K562 (cell line): ENCODE measurements at regions not wholly inside any gene's neighbourhood (a gene's known extent, or its start where the extent isn't known, plus 50 kb on each side); places are given as distances from the start of the nearest gene placed in this dataset.

Experiments used
- ATAC-seq: fragments of 200-7000 bp; cut with Tn5 transposase; 3 replicates; pipeline ENCODE4 v1.9.1; 2020; ENCODE audit warnings: moderate library complexity
- BruUV-seq: library from RNA; stranded (reverse); fragments of 400-500 nt; replicated peaks from 2 replicates; lab custom pipeline; 2021; lab: Mats Ljungman, UMichigan
- CTCF ChIA-PET: fragments of 300-600 bp; formaldehyde crosslinking; extraction: SDS; loops from one replicate; lab custom pipeline; 2021; ENCODE audit warnings: low intra/inter-chr PET ratio; lab: Yijun Ruan, JAX
- POLR2A ChIA-PET: fragments of 300-600, 350-650 bp; sonication (Branson Sonifier 250); formaldehyde crosslinking; extraction: SDS; loops from one replicate; lab custom pipeline; 2021; ENCODE audit warnings: antibody characterized with exemption, inconsistent platforms; lab: Yijun Ruan, JAX
- DNase-seq, 4 experiments: peaks; one replicate each; pipeline versions ENCODE4 v3.0.0 to v3.0.0-alpha.2; 2011 to 2018; ENCODE audit warnings: low spot score in 3 of 4, mixed read lengths in 3 of 4; ENCODE audit errors: extremely low read depth in 1 of 4
- FAIRE-seq: peaks from 2 replicates; lab custom pipeline; 2011; peaks lifted over from hg19 to GRCh38; lab: Jason Lieb, UNC
- H2AFZ ChIP-seq: 2 replicates; pipeline ENCODE4 v1.6.0; 2011; ENCODE audit warnings: low read depth, low read length, control low read depth, inconsistent platforms
- H3K27ac ChIP-seq: fragments of 200-600 bp; 3 replicates; pipeline ENCODE4 v1.8.0; 2011; ENCODE audit warnings: low read depth, mild to moderate bottlenecking, control low read depth, inconsistent platforms, low read length, moderate library complexity, mixed read lengths; ENCODE audit errors: extremely low read depth
- H3K27me3 ChIP-seq, 2 experiments: fragments of 300-600 bp in 1 of 2; 2 replicates in 1 of 2; 3 replicates in 1 of 2; pipeline versions ENCODE4 v1.6.0 to v1.8.0; 2011; ENCODE audit warnings: inconsistent platforms in 2 of 2, low read length in 2 of 2, mild to moderate bottlenecking in 1 of 2, mixed read lengths in 1 of 2, moderate library complexity in 1 of 2; ENCODE audit not compliant: control insufficient read depth in 2 of 2, insufficient read depth in 2 of 2
- H3K36me3 ChIP-seq: fragments of 300-600 bp; 3 replicates; pipeline ENCODE4 v1.8.0; 2011; ENCODE audit warnings: mild to moderate bottlenecking, low read length, inconsistent platforms; ENCODE audit not compliant: control insufficient read depth, insufficient read depth
- H3K4me1 ChIP-seq, 2 experiments: fragments of 200-600 bp in 1 of 2; replicated peaks in 1 of 2; 2 replicates in 1 of 2; 3 replicates in 1 of 2; pipeline versions ENCODE4 v1.5.1 to v1.8.0; 2011; ENCODE audit warnings: inconsistent platforms in 2 of 2, low read length in 2 of 2, mild to moderate bottlenecking in 1 of 2, mixed read lengths in 1 of 2, moderate library complexity in 1 of 2; ENCODE audit not compliant: control insufficient read depth in 2 of 2, insufficient read depth in 2 of 2
- H3K4me2 ChIP-seq: 2 replicates; pipeline ENCODE4 v1.6.1; 2011; ENCODE audit warnings: low read length, control low read depth, inconsistent platforms, mixed read lengths; ENCODE audit not compliant: insufficient read depth
- H3K4me3 ChIP-seq: fragments of 200-600 bp; sonication (generic), shearing (Covaris generic); 2 replicates; pipeline ENCODE4 v1.5.1; 2016; ENCODE audit warnings: control low read depth, inconsistent platforms
- H3K79me2 ChIP-seq: fragments of 200-600 bp; 3 replicates; pipeline ENCODE4 v1.8.0; 2011; ENCODE audit warnings: low read length, inconsistent platforms; ENCODE audit not compliant: control insufficient read depth, insufficient read depth
- H3K9ac ChIP-seq, 2 experiments: 2 replicates each; pipeline versions ENCODE4 v1.6.0 to v1.6.1; 2011; ENCODE audit warnings: low read depth in 2 of 2, low read length in 2 of 2, control low read depth in 1 of 2, inconsistent platforms in 1 of 2, mild to moderate bottlenecking in 1 of 2, mixed read lengths in 1 of 2; ENCODE audit not compliant: insufficient read depth in 1 of 2
- H3K9me1 ChIP-seq: one replicate; pipeline ENCODE4 v1.6.0; 2011; ENCODE audit warnings: inconsistent platforms, mild to moderate bottlenecking, low read length, moderate library complexity; ENCODE audit not compliant: control insufficient read depth, insufficient read depth
- H3K9me3 ChIP-seq: replicated peaks from 2 replicates; pipeline ENCODE4 v1.5.1; 2011; ENCODE audit warnings: low read depth, low read length, inconsistent platforms; ENCODE audit not compliant: control insufficient read depth, insufficient read depth
- H4K20me1 ChIP-seq: replicated peaks from 2 replicates; pipeline ENCODE4 v1.6.1; 2011; ENCODE audit warnings: low read length, inconsistent platforms, mixed read lengths; ENCODE audit not compliant: control insufficient read depth, insufficient read depth
- CBFA2T2 ChIP-seq: fragments of 450-650 bp; conservative IDR thresholded peaks from 2 replicates; pipeline ENCODE4 v1.6.1; 2017; ENCODE audit warnings: mild to moderate bottlenecking
- CEBPB ChIP-seq: fragments of 450-650 bp; IDR thresholded peaks from 2 replicates; pipeline ENCODE4 v1.6.1; 2016; ENCODE audit warnings: missing genetic modification characterization, missing compliant biosample characterization
- MEIS2 ChIP-seq: fragments of 450-650 bp; IDR thresholded peaks from 2 replicates; pipeline ENCODE4 v1.6.1; 2014; ENCODE audit warnings: mild to moderate bottlenecking; ENCODE audit not compliant: partially characterized antibody
- RAD21 ChIP-seq, 2 experiments: fragments of 250-450 bp in 1 of 2; fragments of 450-650 bp in 1 of 2; sonication (Bioruptor Pico) in 1 of 2; formaldehyde crosslinking in 1 of 2; IDR thresholded peaks in 1 of 2; conservative IDR thresholded peaks in 1 of 2; 2 replicates each; pipeline versions ENCODE4 v1.4.0 to v1.8.0; 2020 to 2022; ENCODE audit warnings: mild to moderate bottlenecking in 2 of 2, moderate library complexity in 1 of 2
- ZBTB1 ChIP-seq: sonication (generic); formaldehyde crosslinking; IDR thresholded peaks from 2 replicates; pipeline ENCODE4 v1.8.1; 2023; ENCODE audit warnings: missing genetic modification reagents, low read depth, mild to moderate bottlenecking, borderline replicate concordance
- ZNF644 ChIP-seq: fragments of 200-800 bp; sonication (Bioruptor generic); IDR thresholded peaks from 2 replicates; pipeline ENCODE4 v1.6.1; 2016; ENCODE audit warnings: low read depth, missing genetic modification characterization, missing compliant biosample characterization
- ZNF75A ChIP-seq: fragments of 450-650 bp; formaldehyde crosslinking; IDR thresholded peaks from 2 replicates; pipeline ENCODE4 v1.4.0; 2020; ENCODE audit warnings: mild to moderate bottlenecking
- ZNF764 ChIP-seq: fragments of 250-450 bp; sonication (Bioruptor Pico); IDR thresholded peaks from 2 replicates; pipeline ENCODE4 v1.4.0; 2020; ENCODE audit warnings: low read depth, mild to moderate bottlenecking, moderate library complexity
- WGBS: fragments of 100-300 bp; shearing (Covaris generic); methylation state at CpG from one replicate; pipeline ENCODE4 v1.1.6; 2016; ENCODE audit warnings: low coverage, mixed read lengths; ENCODE audit not compliant: insufficient coverage; ENCODE audit errors: missing lambda C conversion rate; 5-methylcytosine and 5-hydroxymethylcytosine counted together
- in situ Hi-C: fragments of 300-500 bp; cut with MboI; formaldehyde crosslinking; loops from 4 replicates; pipeline ENCODE4 v1.15.0; 2018; ENCODE audit warnings: inconsistent platforms, mixed read lengths
- intact Hi-C: fragments of 100-400 bp; cut with micrococcal nuclease; formaldehyde crosslinking; loops from 2 replicates; pipeline ENCODE4 v1.14.2; 2022
- TF ChIP-seq, protein P1 (sequence below): fragments of 450-650 bp; IDR thresholded peaks from 2 replicates; pipeline ENCODE4 v1.6.1; 2018; ENCODE audit warnings: mild to moderate bottlenecking, low read depth; ENCODE audit not compliant: partially characterized antibody
- TF ChIP-seq, protein P2 (sequence below): sonication (generic); formaldehyde crosslinking; IDR thresholded peaks from 2 replicates; pipeline ENCODE4 v1.8.1; 2023; ENCODE audit warnings: mild to moderate bottlenecking, missing genetic modification reagents
- TF ChIP-seq, protein P3 (sequence below): IDR thresholded peaks from 3 replicates; pipeline ENCODE4 v1.6.1; 2011; ENCODE audit warnings: borderline replicate concordance, mild to moderate bottlenecking; ENCODE audit not compliant: insufficient read length, insufficient read depth

DNA sequence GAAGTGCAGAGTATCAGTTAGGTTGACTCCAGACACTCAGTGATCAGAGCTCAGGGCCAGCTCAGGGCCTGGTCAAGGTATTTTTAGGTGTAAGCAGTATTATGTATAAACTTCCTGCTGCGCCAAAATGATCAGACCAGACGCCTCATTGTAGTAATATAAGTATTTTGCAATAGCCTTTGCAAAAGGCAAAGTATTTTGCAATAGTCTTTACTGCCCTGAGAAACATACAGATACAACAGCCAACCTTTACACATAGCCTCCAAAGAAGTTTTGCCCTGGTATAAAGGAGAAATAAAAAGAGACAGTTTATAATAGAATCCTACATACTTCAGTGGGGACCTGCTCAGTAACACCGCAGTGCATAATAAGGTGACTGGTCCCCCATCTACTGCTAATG, 333.0 kb upstream of the EEF2KMT start:
- H2AFZ ChIP-seq, result no peak overlapping the region
- ATAC-seq (no peak), FAIRE-seq (no peak), DNase-seq (no peak)
- intact Hi-C loops (no loop called here), in situ Hi-C loops (no loop called here)
- no peak overlapping the region for H3K27ac ChIP-seq
- H3K4me1 ChIP-seq, result no peaks in the 10 kb centered on the region; a peak in 1 of 5 replicates
- no peaks in the 10 kb centered on the region; the same call in 1 of the 2 replicates for H4K20me1 ChIP-seq
- H3K9ac ChIP-seq, result no peak overlapping the region
- H3K9me1 ChIP-seq, result no peaks in the 10 kb centered on the region
- H3K4me2 ChIP-seq, result no peak overlapping the region
- CTCF ChIA-PET, result no interaction called here
- no TSS peak for BruUV-seq
- H3K36me3 ChIP-seq, result no peaks in the 10 kb centered on the region
- H3K4me3 ChIP-seq, result no peak overlapping the region
- TF ChIP-seq, protein P1, sequence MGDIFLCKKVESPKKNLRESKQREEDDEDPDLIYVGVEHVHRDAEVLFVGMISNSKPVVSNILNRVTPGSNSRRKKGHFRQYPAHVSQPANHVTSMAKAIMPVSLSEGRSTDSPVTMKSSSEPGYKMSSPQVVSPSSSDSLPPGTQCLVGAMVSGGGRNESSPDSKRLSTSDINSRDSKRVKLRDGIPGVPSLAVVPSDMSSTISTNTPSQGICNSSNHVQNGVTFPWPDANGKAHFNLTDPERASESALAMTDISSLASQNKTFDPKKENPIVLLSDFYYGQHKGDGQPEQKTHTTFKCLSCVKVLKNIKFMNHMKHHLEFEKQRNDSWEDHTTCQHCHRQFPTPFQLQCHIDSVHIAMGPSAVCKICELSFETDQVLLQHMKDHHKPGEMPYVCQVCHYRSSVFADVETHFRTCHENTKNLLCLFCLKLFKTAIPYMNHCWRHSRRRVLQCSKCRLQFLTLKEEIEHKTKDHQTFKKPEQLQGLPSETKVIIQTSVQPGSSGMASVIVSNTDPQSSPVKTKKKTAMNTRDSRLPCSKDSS, result no peak
- 0 out of 2 replicates have a peak, but pooled peaks have one; percentile 45 for TF ChIP-seq CEBPB (tag)
- H3K27me3 ChIP-seq, result peaks cover 5 to 33% of the 10 kb centered on the region in 2 experiments; a peak in 3 of 5 replicates
- no peaks in the 10 kb centered on the region for H3K79me2 ChIP-seq
- 2% methylated on average over 3 of the region's 3 CpGs for WGBS
- POLR2A ChIA-PET, result no interaction called here
- no peaks in the 10 kb centered on the region for H3K9me3 ChIP-seq

DNA sequence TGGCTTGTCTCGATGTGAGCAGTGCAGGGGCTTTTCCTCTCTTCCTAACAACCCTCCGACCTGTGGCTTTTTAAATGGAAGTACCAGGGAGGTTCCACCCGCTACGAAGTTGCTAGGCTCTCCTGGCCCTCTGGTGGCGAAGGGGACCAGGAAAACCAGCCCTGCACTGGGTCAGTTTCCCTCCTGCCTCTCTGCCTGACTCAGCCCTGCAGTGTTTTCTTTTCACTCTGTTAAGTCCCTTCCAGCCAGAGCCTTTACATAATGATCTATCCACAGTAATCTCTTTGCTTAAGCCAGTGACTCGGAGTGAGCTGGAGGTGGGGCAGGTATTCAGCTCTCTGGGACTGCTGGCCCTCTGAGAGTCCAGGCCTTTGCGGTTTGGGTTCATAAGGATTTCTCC, 331.3 kb upstream of the EEF2KMT start:
- no peak for FAIRE-seq
- in situ Hi-C loops, result no loop called here
- Histone ChIP-seq H3K79me2 (no peaks in the 10 kb centered on the region), H4K20me1 (no peaks in the 10 kb centered on the region; the same call in 1 of the 2 replicates), H3K4me2 (no peak overlapping the region), H3K4me1 (no peaks in the 10 kb centered on the region; a peak in 1 of 5 replicates), H2AFZ (no peak overlapping the region), H3K27me3 (peaks cover 5 to 34% of the 10 kb centered on the region in 2 experiments; a peak in 3 of 5 replicates), H3K9me3 (no peaks in the 10 kb centered on the region), H3K27ac (no peak overlapping the region), H3K9ac (no peak overlapping the region), H3K9me1 (no peaks in the 10 kb centered on the region), H3K4me3 (no peak overlapping the region), H3K36me3 (no peaks in the 10 kb centered on the region)
- no TSS peak for BruUV-seq
- intact Hi-C loops, result no loop called here
- no peak; the same call in 2 of the 3 replicates for ATAC-seq
- ChIA-PET POLR2A (interaction anchor here (1.0 kb wide), 1 partner anchor 11 kb away, joined by 3 read pairs; no protein-coding TSS in a partner anchor), CTCF (no interaction called here)
- 0% methylated on average over 7 of the region's 7 CpGs for WGBS
- no peak for DNase-seq
- TF ChIP-seq, protein P2, sequence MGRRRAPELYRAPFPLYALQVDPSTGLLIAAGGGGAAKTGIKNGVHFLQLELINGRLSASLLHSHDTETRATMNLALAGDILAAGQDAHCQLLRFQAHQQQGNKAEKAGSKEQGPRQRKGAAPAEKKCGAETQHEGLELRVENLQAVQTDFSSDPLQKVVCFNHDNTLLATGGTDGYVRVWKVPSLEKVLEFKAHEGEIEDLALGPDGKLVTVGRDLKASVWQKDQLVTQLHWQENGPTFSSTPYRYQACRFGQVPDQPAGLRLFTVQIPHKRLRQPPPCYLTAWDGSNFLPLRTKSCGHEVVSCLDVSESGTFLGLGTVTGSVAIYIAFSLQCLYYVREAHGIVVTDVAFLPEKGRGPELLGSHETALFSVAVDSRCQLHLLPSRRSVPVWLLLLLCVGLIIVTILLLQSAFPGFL, result no peak
- TF ChIP-seq ZNF764 (CRISPR knock-in tag), result no peak
- TF ChIP-seq CBFA2T2, result no peak
- TF ChIP-seq, protein P3, sequence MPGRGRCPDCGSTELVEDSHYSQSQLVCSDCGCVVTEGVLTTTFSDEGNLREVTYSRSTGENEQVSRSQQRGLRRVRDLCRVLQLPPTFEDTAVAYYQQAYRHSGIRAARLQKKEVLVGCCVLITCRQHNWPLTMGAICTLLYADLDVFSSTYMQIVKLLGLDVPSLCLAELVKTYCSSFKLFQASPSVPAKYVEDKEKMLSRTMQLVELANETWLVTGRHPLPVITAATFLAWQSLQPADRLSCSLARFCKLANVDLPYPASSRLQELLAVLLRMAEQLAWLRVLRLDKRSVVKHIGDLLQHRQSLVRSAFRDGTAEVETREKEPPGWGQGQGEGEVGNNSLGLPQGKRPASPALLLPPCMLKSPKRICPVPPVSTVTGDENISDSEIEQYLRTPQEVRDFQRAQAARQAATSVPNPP, result no peak
- no peak for TF ChIP-seq ZBTB1 (CRISPR knock-in tag)
- TF ChIP-seq RAD21 (CRISPR knock-in tag; conservative IDR thresholded peaks at IDR 0.05 in 1 of 2, IDR thresholded peaks at IDR 0.05 in 1 of 2), result peak in 1 of 2 experiments; percentile 11; a peak in 1 of 4 replicates
- no peak for TF ChIP-seq MEIS2
- TF ChIP-seq ZNF75A (CRISPR knock-in tag), result no peak
- no peak for TF ChIP-seq ZNF644 (tag)
